IMR-90 (cell line): ENCODE measurements at regions not wholly inside any gene's neighbourhood (a gene's known extent, or its start where the extent isn't known, plus 50 kb on each side); places are given as distances from the start of the nearest gene placed in this dataset.

Source experiments
- ATAC-seq: fragments of 200-7000 bp; cut with Tn5 transposase; 2 replicates; pipeline ENCODE4 v1.9.1; 2020; ENCODE audit warnings: low read depth, mild to moderate bottlenecking, moderate library complexity
- BruUV-seq: library from RNA; stranded (reverse); fragments of 400-500 nt; replicated peaks from 2 replicates; lab custom pipeline; 2021; lab: Mats Ljungman, UMichigan
- CTCF ChIA-PET: fragments of 300-600 bp; formaldehyde crosslinking; extraction: SDS; loops from one replicate; lab custom pipeline; 2021; ENCODE audit warnings: antibody characterized with exemption; lab: Yijun Ruan, JAX
- POLR2A ChIA-PET: fragments of 300-600 bp; sonication (Branson Sonifier 250); formaldehyde crosslinking; loops from one replicate; lab custom pipeline; 2022; ENCODE audit warnings: antibody characterized with exemption; ENCODE audit not compliant: unreplicated experiment; lab: Charles Lee
- DNase-seq: peaks from one replicate; pipeline ENCODE4 v3.0.0; 2013
- H2AFZ ChIP-seq: replicated peaks from 2 replicates; pipeline ENCODE3; 2013; ENCODE audit warnings: low read length, mild to moderate bottlenecking; ENCODE audit not compliant: poor library complexity
- H2AK5ac ChIP-seq: 2 replicates; pipeline ENCODE4 v1.6.1; 2013; ENCODE audit warnings: low read depth, low read length, inconsistent platforms
- H2AK9ac ChIP-seq: replicated peaks from 2 replicates; pipeline ENCODE3; 2013; ENCODE audit warnings: mild to moderate bottlenecking, low read depth, low read length, moderate library complexity; ENCODE audit not compliant: poor library complexity
- H2BK120ac ChIP-seq: 2 replicates; pipeline ENCODE4 v1.6.1; 2013; ENCODE audit warnings: low read depth, low read length, inconsistent platforms
- H2BK15ac ChIP-seq: 3 replicates; pipeline ENCODE4 v1.6.1; 2013; ENCODE audit warnings: low read depth, low read length, inconsistent platforms
- H2BK20ac ChIP-seq: 2 replicates; pipeline ENCODE4 v1.6.1; 2013; ENCODE audit warnings: low read depth, mild to moderate bottlenecking, inconsistent platforms, low read length, moderate library complexity
- H2BK5ac ChIP-seq: 2 replicates; pipeline ENCODE4 v1.6.1; 2013; ENCODE audit warnings: mild to moderate bottlenecking, low read depth, low read length, inconsistent platforms; ENCODE audit not compliant: poor library complexity, severe bottlenecking
- H3K14ac ChIP-seq: replicated peaks from 2 replicates; pipeline ENCODE4 v1.6.1; 2013; ENCODE audit warnings: low read depth, low read length, inconsistent platforms
- H3K18ac ChIP-seq: 2 replicates; pipeline ENCODE4 v1.6.1; 2013; ENCODE audit warnings: low read depth, low read length, control low read depth
- H3K23ac ChIP-seq: 2 replicates; pipeline ENCODE4 v1.6.1; 2013; ENCODE audit warnings: low read depth, low read length, inconsistent platforms
- H3K27ac ChIP-seq: 2 replicates; pipeline ENCODE4 v1.5.1; 2013; ENCODE audit warnings: mild to moderate bottlenecking, control low read depth, low read length; ENCODE audit not compliant: insufficient read depth
- H3K27me3 ChIP-seq: 2 replicates; pipeline ENCODE4 v1.6.1; 2013; ENCODE audit warnings: low read length; ENCODE audit not compliant: control insufficient read depth, insufficient read depth
- H3K36me3 ChIP-seq: 2 replicates; pipeline ENCODE4 v1.6.1; 2013; ENCODE audit warnings: low read length, mixed read lengths; ENCODE audit not compliant: control insufficient read depth, insufficient read depth
- H3K4ac ChIP-seq: 2 replicates; pipeline ENCODE4 v1.6.1; 2013; ENCODE audit warnings: low read depth, low read length, inconsistent platforms
- H3K4me1 ChIP-seq: 2 replicates; pipeline ENCODE4 v1.6.1; 2013; ENCODE audit warnings: low read length, mixed read lengths; ENCODE audit not compliant: control insufficient read depth, insufficient read depth
- H3K4me2 ChIP-seq: 2 replicates; pipeline ENCODE4 v1.6.1; 2013; ENCODE audit warnings: low read depth, mild to moderate bottlenecking, control low read depth, low read length, moderate library complexity
- H3K4me3 ChIP-seq: 2 replicates; pipeline ENCODE4 v1.5.1; 2013; ENCODE audit warnings: low read depth, mild to moderate bottlenecking, control low read depth, low read length, moderate library complexity; ENCODE audit not compliant: insufficient read depth
- H3K56ac ChIP-seq: 2 replicates; pipeline ENCODE4 v1.6.1; 2013; ENCODE audit warnings: low read length, inconsistent platforms; ENCODE audit not compliant: insufficient read depth; ENCODE audit errors: extremely low read depth
- H3K79me1 ChIP-seq, 2 experiments: 2 replicates each; pipeline ENCODE4 v1.6.1; 2013; ENCODE audit warnings: low read length in 2 of 2, inconsistent platforms in 1 of 2, low read depth in 1 of 2
- H3K9ac ChIP-seq: 2 replicates; pipeline ENCODE4 v1.6.1; 2013; ENCODE audit warnings: low read depth, low read length, control low read depth
- H3K9me1 ChIP-seq: 2 replicates; pipeline ENCODE4 v1.6.1; 2013; ENCODE audit warnings: low read length, inconsistent platforms; ENCODE audit not compliant: insufficient read depth
- H3K9me3 ChIP-seq: 2 replicates; pipeline ENCODE4 v1.6.1; 2013; ENCODE audit warnings: low read length; ENCODE audit not compliant: control insufficient read depth, insufficient read depth
- H4K20me1 ChIP-seq: 2 replicates; pipeline ENCODE4 v1.6.1; 2013; ENCODE audit warnings: low read length, inconsistent platforms; ENCODE audit not compliant: insufficient read depth
- H4K5ac ChIP-seq: 2 replicates; pipeline ENCODE4 v1.6.1; 2013; ENCODE audit warnings: mild to moderate bottlenecking, low read depth, low read length, control low read depth
- H4K8ac ChIP-seq, 2 experiments: 2 replicates each; pipeline ENCODE4 v1.6.1; 2013; ENCODE audit warnings: low read depth in 2 of 2, low read length in 2 of 2, control low read depth in 1 of 2, inconsistent platforms in 1 of 2
- H4K91ac ChIP-seq: 2 replicates; pipeline ENCODE4 v1.6.1; 2013; ENCODE audit warnings: low read depth, low read length, inconsistent platforms; ENCODE audit not compliant: insufficient read depth
- SMC3 ChIP-seq: fragments of 150-350 bp; IDR thresholded peaks from 2 replicates; pipeline ENCODE4 v1.6.1; 2016; ENCODE audit warnings: low read depth, mild to moderate bottlenecking, antibody characterized with exemption, low read length, moderate library complexity
- WGBS, 2 experiments: methylation state at CpG; one replicate each; pipeline versions ENCODE4 v1.1.5 to v1.1.7; 2013; ENCODE audit warnings: missing lambda C conversion rate in 2 of 2; ENCODE audit not compliant: insufficient read length in 1 of 2; ENCODE audit errors: extremely low coverage in 2 of 2; 5-methylcytosine and 5-hydroxymethylcytosine counted together
- dilution Hi-C: fragments of 300-500 bp; cut with HindIII; formaldehyde crosslinking; loops from one replicate; pipeline ENCODE4 v1.14.3; 2018; ENCODE audit warnings: low sequenced_read_pairs; ENCODE audit not compliant: unreplicated experiment
- in situ Hi-C: fragments of 300-500 bp; cut with MboI; formaldehyde crosslinking; loops from 3 replicates; pipeline ENCODE4 v1.14.3; 2019; ENCODE audit warnings: low sequenced_read_pairs, inconsistent platforms, mixed read lengths
- intact Hi-C: fragments of 100-400 bp; cut with micrococcal nuclease; formaldehyde crosslinking; loops from 2 replicates; pipeline ENCODE4 v1.10.0; 2022

- Histone ChIP-seq H4K91ac (no peak overlapping the region), H3K27ac (no peak overlapping the region), H3K18ac (no peak overlapping the region), H3K4me1 (no peaks in the 10 kb centered on the region), H3K79me1 (no peaks in the 10 kb centered on the region), H3K56ac (no peak overlapping the region), H3K9ac (no peak overlapping the region), H2AK9ac (no peak overlapping the region), H4K5ac (no peak overlapping the region), H3K23ac (no peak overlapping the region), H3K9me3 (no peaks in the 10 kb centered on the region), H2BK15ac (no peak overlapping the region), H2AFZ (no peak overlapping the region), H2BK120ac (no peak overlapping the region), H2AK5ac (no peak overlapping the region), H3K14ac (no peak overlapping the region), H3K4me2 (no peak overlapping the region), H3K27me3 (no peaks in the 10 kb centered on the region), H4K20me1 (no peaks in the 10 kb centered on the region), H3K4me3 (no peak overlapping the region), H3K4ac (no peak overlapping the region), H3K36me3 (no peaks in the 10 kb centered on the region), H4K8ac (no peak overlapping the region), H2BK20ac (no peak overlapping the region), H3K9me1 (no peaks in the 10 kb centered on the region), H2BK5ac (no peak overlapping the region)
- in situ Hi-C loops (no loop called here), intact Hi-C loops (no loop called here), dilution Hi-C loops (no loop called here)
- BruUV-seq, result no TSS peak
- TF ChIP-seq SMC3, result no peak
- POLR2A ChIA-PET, result no interaction called here
- no peak for DNase-seq
- CTCF ChIA-PET, result no interaction called here
- no peak for ATAC-seq
- no CpG with 5 or more reads among the region's 5 CpGs for WGBS, 2 experiments
Measured at GRCh38 chr15:55124616-55125015, 72.1 kb downstream of the RSL24D1 start.
